BJ (cell line): ENCODE measurements at regions not wholly inside any gene's neighbourhood (a gene's known extent, or its start where the extent isn't known, plus 50 kb on each side); places are given as distances from the start of the nearest gene placed in this dataset.

Source experiments
- CTCF ChIA-PET: fragments of 350-600 bp; formaldehyde crosslinking; extraction: SDS; loops from one replicate; lab custom pipeline; 2021; ENCODE audit warnings: antibody characterized with exemption, inconsistent platforms; lab: Yijun Ruan, JAX
- POLR2A ChIA-PET: fragments of 300-600 bp; sonication (Branson Sonifier 250); formaldehyde crosslinking; extraction: SDS; loops from one replicate; lab custom pipeline; 2021; ENCODE audit warnings: antibody characterized with exemption; lab: Charles Lee
- DNase-seq: peaks from one replicate; pipeline ENCODE4 v3.0.0-alpha.2; 2011; ENCODE audit warnings: low read depth
- H3K27me3 ChIP-seq: 2 replicates; pipeline ENCODE4 v1.6.0; 2011; ENCODE audit warnings: low read length; ENCODE audit not compliant: control insufficient read depth, insufficient read depth
- H3K36me3 ChIP-seq: 2 replicates; pipeline ENCODE4 v1.5.1; 2011; ENCODE audit warnings: low read length; ENCODE audit not compliant: control insufficient read depth, insufficient read depth
- H3K4me3 ChIP-seq: 2 replicates; pipeline ENCODE4 v1.5.1; 2011; ENCODE audit warnings: low read depth, mild to moderate bottlenecking, control low read depth, low read length
- TF ChIP-seq, protein P1 (sequence below): IDR thresholded peaks from 2 replicates; pipeline ENCODE4 v1.5.1; 2011; ENCODE audit warnings: low read depth, mild to moderate bottlenecking, control low read depth, inconsistent platforms, low read length, moderate library complexity; ENCODE audit not compliant: insufficient read depth

DNA sequence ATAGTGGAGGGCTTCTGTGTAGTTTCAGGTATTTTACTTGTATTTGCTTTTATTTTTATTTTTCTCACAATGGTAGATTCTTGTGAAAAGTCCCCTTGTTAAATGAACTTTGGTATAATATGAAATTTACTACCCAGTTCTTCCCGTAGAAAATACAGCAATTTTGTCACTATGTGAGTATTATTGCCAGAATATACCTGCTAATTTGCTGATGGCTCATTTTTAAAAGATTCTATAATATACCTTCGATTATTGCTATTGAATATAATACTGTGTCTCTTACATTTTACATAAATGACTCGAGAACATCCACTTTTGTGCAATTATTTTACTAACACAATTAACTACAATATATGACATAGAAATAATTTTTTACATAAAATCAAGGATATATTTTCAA, 262.3 kb upstream of the NOVA1 start:
- H3K36me3 ChIP-seq, result no peaks in the 10 kb centered on the region
- H3K4me3 ChIP-seq, result no peak overlapping the region
- no peaks in the 10 kb centered on the region for H3K27me3 ChIP-seq
- ChIA-PET POLR2A (no interaction called here), CTCF (no interaction called here)
- DNase-seq, result no peak
- TF ChIP-seq, protein P1, sequence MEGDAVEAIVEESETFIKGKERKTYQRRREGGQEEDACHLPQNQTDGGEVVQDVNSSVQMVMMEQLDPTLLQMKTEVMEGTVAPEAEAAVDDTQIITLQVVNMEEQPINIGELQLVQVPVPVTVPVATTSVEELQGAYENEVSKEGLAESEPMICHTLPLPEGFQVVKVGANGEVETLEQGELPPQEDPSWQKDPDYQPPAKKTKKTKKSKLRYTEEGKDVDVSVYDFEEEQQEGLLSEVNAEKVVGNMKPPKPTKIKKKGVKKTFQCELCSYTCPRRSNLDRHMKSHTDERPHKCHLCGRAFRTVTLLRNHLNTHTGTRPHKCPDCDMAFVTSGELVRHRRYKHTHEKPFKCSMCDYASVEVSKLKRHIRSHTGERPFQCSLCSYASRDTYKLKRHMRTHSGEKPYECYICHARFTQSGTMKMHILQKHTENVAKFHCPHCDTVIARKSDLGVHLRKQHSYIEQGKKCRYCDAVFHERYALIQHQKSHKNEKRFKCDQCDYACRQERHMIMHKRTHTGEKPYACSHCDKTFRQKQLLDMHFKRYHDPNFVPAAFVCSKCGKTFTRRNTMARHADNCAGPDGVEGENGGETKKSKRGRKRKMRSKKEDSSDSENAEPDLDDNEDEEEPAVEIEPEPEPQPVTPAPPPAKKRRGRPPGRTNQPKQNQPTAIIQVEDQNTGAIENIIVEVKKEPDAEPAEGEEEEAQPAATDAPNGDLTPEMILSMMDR, result no peak

DNA sequence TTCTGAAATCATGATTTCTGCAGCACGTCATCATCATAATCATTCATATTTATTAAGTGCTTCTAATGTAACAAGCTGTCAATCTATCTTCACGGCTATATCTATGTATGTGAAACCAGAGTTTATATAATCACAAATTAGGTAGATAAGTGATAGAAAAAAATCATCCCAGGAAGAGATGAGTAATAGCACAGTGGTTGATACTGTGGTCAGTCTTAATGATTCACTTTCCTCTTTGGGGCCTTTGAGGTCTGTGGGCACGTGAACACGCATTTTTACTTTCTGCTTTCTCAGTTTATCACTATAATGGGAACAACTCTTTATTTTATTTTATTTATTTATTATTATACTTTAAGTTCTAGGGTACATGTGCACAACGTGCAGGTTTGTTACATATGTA, 265.9 kb upstream of the NOVA1 start:
- no peak for DNase-seq
- H3K4me3 ChIP-seq, result no peak overlapping the region
- H3K27me3 ChIP-seq, result no peaks in the 10 kb centered on the region
- ChIA-PET POLR2A (no interaction called here), CTCF (no interaction called here)
- TF ChIP-seq, protein P1, result no peak
- H3K36me3 ChIP-seq, result no peaks in the 10 kb centered on the region

DNA sequence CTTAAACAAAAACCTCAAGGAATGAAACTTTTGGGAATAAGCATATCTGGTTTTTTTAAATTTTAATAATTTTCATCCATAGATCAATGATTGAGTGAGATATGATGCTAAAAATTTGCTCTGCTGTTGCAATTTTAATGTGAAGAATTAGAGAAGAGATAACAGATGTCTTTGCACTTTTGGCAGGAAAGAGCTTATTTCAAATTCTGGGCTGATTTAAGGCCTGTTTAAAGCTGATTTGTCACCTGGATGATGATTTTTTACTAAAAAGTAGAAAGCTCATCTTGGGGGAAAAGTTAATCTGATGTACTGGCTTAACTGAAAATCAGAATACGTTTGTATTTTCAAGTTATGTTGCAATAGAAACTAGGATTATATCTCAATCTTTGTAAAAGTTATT, 268.9 kb upstream of the NOVA1 start:
- ChIA-PET CTCF (no interaction called here), POLR2A (no interaction called here)
- DNase-seq, result no peak
- TF ChIP-seq, protein P1, result no peak
- Histone ChIP-seq H3K27me3 (no peaks in the 10 kb centered on the region), H3K36me3 (no peaks in the 10 kb centered on the region), H3K4me3 (no peak overlapping the region)

DNA sequence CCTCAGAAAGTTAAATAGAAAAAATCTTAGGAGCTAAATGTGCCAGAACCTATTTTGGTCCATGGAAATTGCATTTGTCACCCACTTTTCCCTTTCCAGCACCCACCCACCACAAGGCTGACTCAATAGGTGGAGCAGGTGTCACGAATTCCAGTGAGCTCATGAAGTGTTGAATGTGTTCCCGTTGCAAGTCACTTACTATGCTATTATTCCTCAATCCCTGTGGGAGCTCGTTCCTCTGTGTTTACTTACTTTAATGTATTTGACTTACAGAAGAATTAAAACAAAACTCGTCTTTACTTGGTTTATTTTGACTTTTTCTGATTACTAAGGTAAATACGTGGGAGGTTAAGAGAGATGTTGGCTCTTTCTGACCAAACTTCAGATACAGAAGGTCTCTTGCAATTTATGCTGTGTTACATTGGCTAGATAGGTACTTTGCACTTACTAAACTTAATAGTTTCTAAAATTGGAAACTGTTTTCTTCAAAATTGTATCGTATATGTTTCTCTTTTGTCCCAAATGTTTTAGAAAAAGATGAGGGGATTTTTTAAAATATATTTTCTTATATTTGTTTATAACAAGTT, 269.4 kb upstream of the NOVA1 start:
- H3K36me3 ChIP-seq, result no peaks in the 10 kb centered on the region
- H3K27me3 ChIP-seq, result no peaks in the 10 kb centered on the region
- no peak for DNase-seq
- H3K4me3 ChIP-seq, result no peak overlapping the region
- CTCF ChIA-PET, result no interaction called here
- TF ChIP-seq, protein P1, result no peak
- POLR2A ChIA-PET, result no interaction called here

DNA sequence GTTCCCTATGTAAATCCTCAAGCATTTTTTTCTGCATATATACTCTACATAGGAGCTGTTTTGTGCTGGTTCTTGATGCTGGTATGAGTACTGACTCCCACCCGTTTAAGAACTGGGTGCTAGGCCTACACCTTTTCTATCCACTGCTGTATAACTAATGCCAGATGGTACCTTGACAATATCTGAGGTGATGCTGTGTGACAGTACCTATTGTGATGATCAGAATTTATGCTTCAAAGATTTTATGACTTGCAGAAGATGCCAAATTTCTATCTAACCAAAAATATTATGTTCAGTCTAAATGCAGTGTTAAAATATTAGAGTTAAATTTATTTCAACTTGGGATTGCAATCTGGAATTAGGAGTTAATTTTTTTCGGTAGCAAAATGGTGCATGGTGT, 272.3 kb upstream of the NOVA1 start:
- TF ChIP-seq, protein P1, result no peak
- Histone ChIP-seq H3K27me3 (no peaks in the 10 kb centered on the region), H3K36me3 (no peaks in the 10 kb centered on the region), H3K4me3 (no peak overlapping the region)
- POLR2A ChIA-PET, result no interaction called here
- no peak for DNase-seq
- CTCF ChIA-PET, result interaction anchor here (0.7 kb wide), 1 partner anchor 9 kb away, joined by 3 read pairs; no protein-coding TSS in a partner anchor
